GM12873 (cell line): ENCODE measurements at regions not wholly inside any gene's neighbourhood (a gene's known extent, or its start where the extent isn't known, plus 50 kb on each side); places are given as distances from the start of the nearest gene placed in this dataset.

Experiments used
- TF ChIP-seq, protein P1 (sequence below): IDR thresholded peaks from 2 replicates; pipeline ENCODE4 v1.5.1; 2012; ENCODE audit warnings: low read depth, mild to moderate bottlenecking, moderate library complexity, low read length, control low read depth; ENCODE audit not compliant: insufficient read depth; ENCODE audit errors: missing control alignments

DNA sequence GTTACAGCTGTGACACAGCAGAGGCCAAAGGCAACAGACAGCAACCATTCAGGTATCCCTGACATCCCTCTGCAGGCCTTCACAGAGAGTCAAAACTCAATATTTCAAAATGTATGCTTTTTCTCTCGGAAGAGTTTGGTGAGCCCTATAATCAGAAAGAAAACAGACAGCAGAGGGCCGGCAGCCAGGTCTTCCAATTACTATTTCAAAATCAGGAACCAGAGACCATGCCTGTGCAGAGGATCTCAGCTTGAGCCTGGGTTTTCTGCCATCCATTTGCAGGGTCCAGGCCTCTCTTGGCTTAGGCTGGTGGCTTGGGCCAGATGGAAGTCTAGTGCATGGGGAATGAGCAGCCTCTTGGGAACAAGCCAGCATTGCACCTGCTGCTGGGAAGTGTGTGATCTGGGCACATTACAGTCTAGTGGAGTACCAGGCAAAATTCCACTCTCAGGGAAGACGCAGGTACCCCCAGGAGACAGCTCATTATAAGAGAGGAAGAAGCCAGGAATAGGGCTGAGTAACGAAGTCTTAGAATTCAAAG lies 231.3 kb downstream of the ENC1 start:
- TF ChIP-seq, protein P1, sequence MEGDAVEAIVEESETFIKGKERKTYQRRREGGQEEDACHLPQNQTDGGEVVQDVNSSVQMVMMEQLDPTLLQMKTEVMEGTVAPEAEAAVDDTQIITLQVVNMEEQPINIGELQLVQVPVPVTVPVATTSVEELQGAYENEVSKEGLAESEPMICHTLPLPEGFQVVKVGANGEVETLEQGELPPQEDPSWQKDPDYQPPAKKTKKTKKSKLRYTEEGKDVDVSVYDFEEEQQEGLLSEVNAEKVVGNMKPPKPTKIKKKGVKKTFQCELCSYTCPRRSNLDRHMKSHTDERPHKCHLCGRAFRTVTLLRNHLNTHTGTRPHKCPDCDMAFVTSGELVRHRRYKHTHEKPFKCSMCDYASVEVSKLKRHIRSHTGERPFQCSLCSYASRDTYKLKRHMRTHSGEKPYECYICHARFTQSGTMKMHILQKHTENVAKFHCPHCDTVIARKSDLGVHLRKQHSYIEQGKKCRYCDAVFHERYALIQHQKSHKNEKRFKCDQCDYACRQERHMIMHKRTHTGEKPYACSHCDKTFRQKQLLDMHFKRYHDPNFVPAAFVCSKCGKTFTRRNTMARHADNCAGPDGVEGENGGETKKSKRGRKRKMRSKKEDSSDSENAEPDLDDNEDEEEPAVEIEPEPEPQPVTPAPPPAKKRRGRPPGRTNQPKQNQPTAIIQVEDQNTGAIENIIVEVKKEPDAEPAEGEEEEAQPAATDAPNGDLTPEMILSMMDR = no peak

DNA sequence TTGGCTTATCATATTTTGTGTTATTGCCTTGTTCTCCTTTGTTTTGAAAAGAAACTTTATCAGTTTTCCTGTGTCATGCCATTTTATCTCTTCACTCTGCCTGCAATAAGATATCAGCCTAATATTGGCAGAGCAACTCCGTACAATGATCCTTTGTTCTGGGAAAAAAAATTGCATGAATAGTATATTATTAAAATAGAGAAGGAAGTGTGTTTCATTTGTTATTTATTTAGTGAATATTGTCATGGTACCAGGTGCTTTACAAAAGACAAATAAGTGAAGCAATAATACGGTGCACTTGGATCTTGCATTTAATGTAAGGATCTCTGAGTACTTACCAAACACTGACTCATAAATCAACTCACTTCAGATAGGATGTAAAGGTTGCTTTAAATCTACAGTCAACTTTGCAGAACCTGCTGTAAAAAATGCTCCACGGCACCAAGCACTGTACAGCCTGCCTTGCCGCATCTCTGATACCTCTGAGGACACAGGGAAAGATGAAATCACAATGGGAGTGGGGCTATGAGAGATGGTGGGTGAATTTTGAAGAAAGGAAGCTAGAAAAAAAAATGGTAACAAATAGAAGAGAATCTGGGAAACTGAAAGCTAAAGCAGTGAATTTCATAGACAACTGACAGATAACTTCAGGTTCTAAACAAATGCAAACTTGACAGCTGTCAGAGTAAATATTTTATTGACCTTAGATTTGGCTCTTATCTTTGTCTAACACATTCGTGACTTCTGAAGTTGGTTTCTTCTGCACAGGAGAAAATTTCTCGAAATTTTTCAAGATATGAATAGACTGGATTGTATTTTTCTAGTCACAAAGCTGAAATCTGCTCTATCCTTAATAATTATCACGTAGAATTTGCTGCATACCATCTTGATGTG lies 232.1 kb downstream of the ENC1 start:
- TF ChIP-seq, protein P1 = no peak

DNA sequence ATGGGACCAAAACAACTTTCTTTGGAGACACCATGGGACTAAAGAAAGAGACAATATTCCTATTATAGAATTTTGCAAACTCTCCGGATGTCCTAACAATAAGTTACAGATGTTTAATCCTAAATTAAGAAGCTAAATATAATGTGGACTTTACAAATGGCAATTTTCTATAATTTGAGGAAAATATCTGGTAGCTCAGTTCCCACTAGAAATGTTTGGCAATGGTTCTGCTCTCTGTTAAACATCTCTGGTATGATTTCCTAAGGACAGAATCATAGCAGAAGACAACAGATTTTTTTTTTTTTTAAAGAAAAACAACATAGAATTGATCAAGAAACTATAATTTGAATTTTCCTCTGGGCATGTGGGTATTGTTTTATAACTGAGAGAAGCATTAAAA lies 232.8 kb downstream of the ENC1 start:
- TF ChIP-seq, protein P1 = no peak

DNA sequence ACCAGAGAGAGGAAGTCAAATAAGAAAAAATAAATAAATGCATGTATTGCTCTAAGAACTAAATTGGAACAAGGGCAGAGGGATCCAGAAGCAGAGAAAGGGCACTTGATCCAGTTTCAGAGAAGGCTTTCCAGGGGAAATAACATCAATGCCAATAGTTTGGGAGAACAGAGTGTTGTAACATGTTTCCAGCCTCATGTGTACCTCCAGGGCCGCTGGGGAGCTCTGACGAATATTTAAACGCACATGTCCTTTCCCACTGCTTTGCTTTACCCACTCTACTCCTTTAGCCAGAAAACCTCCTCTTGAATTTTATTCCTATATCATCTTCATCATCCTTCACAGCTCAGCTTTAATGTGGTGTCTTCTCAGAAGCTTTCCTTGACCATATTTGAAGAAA lies 233.7 kb downstream of the ENC1 start:
- TF ChIP-seq, protein P1 = no peak

DNA sequence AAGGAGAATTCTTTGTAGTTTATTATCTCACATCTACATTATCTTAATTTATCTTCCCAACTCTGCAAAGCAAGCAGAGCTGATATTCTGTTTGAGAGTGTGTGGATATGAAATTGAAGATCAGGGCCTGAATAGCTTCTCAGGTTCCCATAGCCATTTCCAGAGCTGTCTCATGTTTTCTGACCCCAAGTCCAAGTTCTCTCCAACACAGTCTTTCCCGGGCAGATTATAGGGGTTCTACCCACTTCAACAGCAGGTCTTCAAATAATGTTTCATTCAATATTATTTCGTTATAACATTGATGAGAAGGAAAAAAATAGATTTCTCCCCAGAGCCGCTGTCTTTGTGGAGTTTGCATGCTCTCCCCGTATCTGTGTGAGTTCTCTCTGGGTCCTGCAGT lies 234.9 kb downstream of the ENC1 start:
- TF ChIP-seq, protein P1 = no peak

DNA sequence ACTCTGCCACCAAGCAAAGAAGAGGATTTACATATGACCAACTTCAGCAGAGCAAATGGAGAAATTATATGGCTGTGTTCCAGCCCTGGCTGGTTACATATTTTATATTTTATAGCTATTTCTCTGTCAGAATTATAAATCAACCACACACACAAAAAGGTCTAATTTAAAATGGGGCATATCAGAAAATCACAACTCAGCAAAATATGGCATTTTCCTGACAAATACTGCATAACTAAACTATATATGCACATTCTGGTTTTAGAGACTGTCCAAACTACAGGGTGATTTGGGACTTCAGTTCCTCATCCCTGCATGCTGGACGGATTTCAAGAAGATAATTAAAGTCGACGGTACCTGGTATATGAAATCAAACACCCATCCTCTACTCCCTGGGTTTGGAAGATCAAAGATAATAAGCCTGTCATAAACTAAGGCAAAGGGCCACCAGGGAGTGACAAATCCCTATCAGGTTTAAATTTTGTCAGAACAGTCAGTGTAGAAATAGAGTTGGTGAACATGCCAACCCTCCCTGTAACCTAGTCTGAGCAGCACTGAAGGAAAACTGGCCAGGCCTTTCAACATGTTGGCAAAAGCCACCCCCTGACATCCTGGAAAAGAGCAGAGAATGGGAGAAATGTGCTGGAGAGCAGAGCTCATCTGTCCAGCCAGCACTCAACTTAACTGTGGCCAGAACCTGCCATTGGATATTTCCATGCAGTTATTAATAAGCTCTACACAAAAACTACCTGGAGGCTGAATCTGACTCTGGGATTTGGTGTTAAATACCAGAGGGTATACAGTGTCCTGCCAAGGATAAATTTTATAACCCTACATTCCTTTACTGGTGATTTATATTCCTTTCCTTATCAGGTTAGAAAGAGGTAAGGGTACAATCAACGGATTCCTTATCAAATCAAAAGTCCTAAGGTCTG lies 235.7 kb downstream of the ENC1 start:
- TF ChIP-seq, protein P1 = no peak

DNA sequence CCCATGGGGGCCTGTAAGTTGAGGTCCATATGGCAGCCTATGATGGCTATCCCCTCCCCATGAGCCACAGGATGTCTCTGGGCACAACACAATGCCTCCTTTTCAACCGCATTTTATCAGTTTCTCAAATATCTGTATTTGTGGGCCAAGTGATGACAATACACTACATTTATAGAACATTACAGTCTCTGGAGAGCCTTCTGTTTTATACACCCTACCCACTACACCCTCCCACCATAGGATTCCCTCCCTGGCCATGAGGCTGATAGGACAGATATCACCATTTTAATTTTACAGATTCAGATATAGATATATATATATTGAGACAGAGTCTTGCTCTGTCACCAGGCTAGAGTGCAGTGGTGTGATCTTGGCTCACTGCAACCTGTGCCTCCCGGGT lies 236.8 kb downstream of the ENC1 start:
- TF ChIP-seq, protein P1 = no peak
